ENCODE measurements at regions not wholly inside any gene's neighbourhood (a gene's known extent, or its start where the extent isn't known, plus 50 kb on each side); places are given as distances from the start of the nearest gene placed in this dataset.

DNA sequence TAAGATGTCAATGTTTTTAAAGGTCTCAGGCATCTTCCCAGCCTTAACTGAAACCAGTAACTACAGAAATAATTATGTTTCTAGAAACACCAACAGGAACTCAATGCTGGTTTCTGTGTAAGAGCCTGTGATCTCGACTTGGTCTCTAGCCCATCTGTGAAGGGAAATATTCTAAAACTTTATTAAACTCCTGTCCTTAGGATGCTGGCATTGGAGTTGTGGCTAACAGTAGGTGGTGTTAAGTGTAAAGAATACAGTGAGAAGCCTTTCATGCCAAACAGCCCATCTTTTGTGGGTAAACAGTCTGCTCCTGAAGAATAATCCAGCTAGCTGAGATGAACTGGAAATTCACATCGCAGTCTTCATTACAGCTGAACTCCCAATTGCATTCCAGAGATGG is 133.2 kb downstream of the ADAMTS15 start:
- Histone ChIP-seq H3K27ac (peak overlapping the region in 1 of 2 donors; percentile 22), H3K9me3 (no peaks in the 10 kb centered on the region), H3K4me3 (no peak overlapping the region), H3K4me1 (ENCODE audit: control insufficient read depth in 1 of 2, low read depth in 2 of 2) (peaks cover 10 to 41% of the 10 kb centered on the region in 2 donors), H3K27me3 (replicated peaks; ENCODE audit: insufficient read depth) (no peaks in the 10 kb centered on the region), H3K36me3 (no peaks in the 10 kb centered on the region)
- no peak for DNase-seq (ENCODE audit: low spot score)
- no peak for TF ChIP-seq CTCF (IDR thresholded peaks at IDR 0.05)
- no peak for ATAC-seq (ENCODE audit: insufficient number of reproducible peaks, low FRiP score, low read depth)

- no peaks in the 10 kb centered on the region for H3K36me3 ChIP-seq
- H3K27ac ChIP-seq = peak overlapping the region in 1 of 2 donors; percentile 22
- H3K27me3 ChIP-seq (replicated peaks; ENCODE audit: insufficient read depth) = no peaks in the 10 kb centered on the region
- TF ChIP-seq CTCF (IDR thresholded peaks at IDR 0.05) = no peak
- DNase-seq (ENCODE audit: low spot score) (no peak), ATAC-seq (ENCODE audit: insufficient number of reproducible peaks, low FRiP score, low read depth) (no peak)
- no peak overlapping the region for H3K4me3 ChIP-seq
- H3K9me3 ChIP-seq = no peaks in the 10 kb centered on the region
- H3K4me1 ChIP-seq (ENCODE audit: control insufficient read depth in 1 of 2, low read depth in 2 of 2) = peaks cover 10 to 41% of the 10 kb centered on the region in 2 donors
Observed at GRCh38 chr11:130582176-130582575, 133.7 kb downstream of the ADAMTS15 start.

GRCh38 chr11:130582981-130583380 is 134.5 kb downstream of the ADAMTS15 start:
- H3K4me1 ChIP-seq (ENCODE audit: control insufficient read depth in 1 of 2, low read depth in 2 of 2) = peaks cover 10 to 41% of the 10 kb centered on the region in 2 donors

GRCh38 chr11:130583801-130584211 is 135.4 kb downstream of the ADAMTS15 start:
- H3K4me3 ChIP-seq = no peak overlapping the region
- H3K9me3 ChIP-seq = no peaks in the 10 kb centered on the region
- H3K36me3 ChIP-seq = no peaks in the 10 kb centered on the region
- ATAC-seq (ENCODE audit: insufficient number of reproducible peaks, low FRiP score, low read depth) = no peak
- peaks cover 10 to 41% of the 10 kb centered on the region in 2 donors for H3K4me1 ChIP-seq (ENCODE audit: control insufficient read depth in 1 of 2, low read depth in 2 of 2)
- no peaks in the 10 kb centered on the region for H3K27me3 ChIP-seq (replicated peaks; ENCODE audit: insufficient read depth)
- no peak for TF ChIP-seq CTCF (IDR thresholded peaks at IDR 0.05)
- DNase-seq (ENCODE audit: low spot score) = no peak
- H3K27ac ChIP-seq = no peak overlapping the region

More at GRCh38 chr11:130582981-130583380, 134.5 kb downstream of the ADAMTS15 start:
- Histone ChIP-seq H3K27me3 (replicated peaks; ENCODE audit: insufficient read depth) (no peaks in the 10 kb centered on the region), H3K27ac (no peak overlapping the region), H3K36me3 (no peaks in the 10 kb centered on the region), H3K9me3 (no peaks in the 10 kb centered on the region), H3K4me3 (no peak overlapping the region)
- DNase-seq (ENCODE audit: low spot score) = no peak
- no peak for TF ChIP-seq CTCF (IDR thresholded peaks at IDR 0.05)
- ATAC-seq (ENCODE audit: insufficient number of reproducible peaks, low FRiP score, low read depth) = no peak

DNA sequence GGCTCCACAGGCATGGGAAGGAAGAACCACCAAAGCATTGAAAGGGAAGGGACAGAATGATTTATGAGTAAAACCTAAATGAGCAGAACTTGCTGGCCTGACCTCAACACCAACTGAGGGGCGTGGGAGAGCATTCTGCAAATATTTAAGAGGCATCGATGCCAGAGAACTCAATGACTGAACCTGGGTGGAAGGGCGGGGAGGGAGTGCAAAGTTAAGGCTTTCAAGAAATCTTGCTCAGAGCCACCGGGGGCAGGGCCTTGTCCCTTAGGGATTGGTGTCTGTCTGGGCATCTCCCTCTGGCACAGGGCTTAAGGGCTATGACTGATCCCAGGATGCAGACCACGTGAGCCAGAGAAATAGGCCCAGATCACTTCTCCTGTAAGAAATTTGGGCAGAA is 137.1 kb downstream of the ADAMTS15 start:
- ATAC-seq (ENCODE audit: insufficient number of reproducible peaks, low FRiP score, low read depth) (peak; percentile 39), DNase-seq (ENCODE audit: low spot score) (no peak)
- Histone ChIP-seq H3K4me1 (ENCODE audit: control insufficient read depth in 1 of 2, low read depth in 2 of 2) (peaks cover 10 to 33% of the 10 kb centered on the region in 2 donors), H3K27ac (peak overlapping the region; percentile 34 to 39), H3K4me3 (no peak overlapping the region), H3K27me3 (replicated peaks; ENCODE audit: insufficient read depth) (no peaks in the 10 kb centered on the region), H3K9me3 (no peaks in the 10 kb centered on the region), H3K36me3 (no peaks in the 10 kb centered on the region)
- TF ChIP-seq CTCF (IDR thresholded peaks at IDR 0.05) = no peak
